Neural progenitor cell (in vitro differentiated cells): ENCODE measurements at regions not wholly inside any gene's neighbourhood (a gene's known extent, or its start where the extent isn't known, plus 50 kb on each side); places are given as distances from the start of the nearest gene placed in this dataset.

Experiments used
- EZH2phosphoT487 ChIP-seq: fragments of 200-600 bp; sonication (generic); IDR thresholded peaks from 2 replicates; pipeline ENCODE4 v1.6.1; 2017; ENCODE audit warnings: antibody characterized with exemption
- TF ChIP-seq, protein P1 (sequence below): fragments of 200-600 bp; sonication (generic); IDR thresholded peaks from 2 replicates; pipeline ENCODE4 v1.5.1; 2017; ENCODE audit warnings: antibody characterized with exemption, mild to moderate bottlenecking

DNA sequence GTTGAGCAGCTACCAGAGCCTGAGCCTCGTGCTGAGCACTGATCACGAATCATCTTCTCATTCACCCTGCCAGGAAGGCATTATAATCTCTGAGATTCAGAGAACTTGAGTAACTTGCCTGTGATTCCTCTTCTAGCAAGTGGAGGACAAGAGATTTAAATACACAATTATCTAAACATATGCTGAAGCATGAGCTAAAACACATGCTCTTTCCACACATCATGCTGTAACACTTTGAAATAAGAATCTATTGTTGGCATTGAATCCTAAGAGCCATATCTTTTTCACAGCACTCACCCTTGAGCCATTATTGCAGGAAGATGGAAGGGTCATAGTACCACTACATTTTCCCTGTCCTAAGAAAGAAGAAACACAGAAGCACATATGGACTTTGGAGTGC lies 722.5 kb upstream of the API5 start:
- TF ChIP-seq EZH2phosphoT487: no peak
- TF ChIP-seq, protein P1, sequence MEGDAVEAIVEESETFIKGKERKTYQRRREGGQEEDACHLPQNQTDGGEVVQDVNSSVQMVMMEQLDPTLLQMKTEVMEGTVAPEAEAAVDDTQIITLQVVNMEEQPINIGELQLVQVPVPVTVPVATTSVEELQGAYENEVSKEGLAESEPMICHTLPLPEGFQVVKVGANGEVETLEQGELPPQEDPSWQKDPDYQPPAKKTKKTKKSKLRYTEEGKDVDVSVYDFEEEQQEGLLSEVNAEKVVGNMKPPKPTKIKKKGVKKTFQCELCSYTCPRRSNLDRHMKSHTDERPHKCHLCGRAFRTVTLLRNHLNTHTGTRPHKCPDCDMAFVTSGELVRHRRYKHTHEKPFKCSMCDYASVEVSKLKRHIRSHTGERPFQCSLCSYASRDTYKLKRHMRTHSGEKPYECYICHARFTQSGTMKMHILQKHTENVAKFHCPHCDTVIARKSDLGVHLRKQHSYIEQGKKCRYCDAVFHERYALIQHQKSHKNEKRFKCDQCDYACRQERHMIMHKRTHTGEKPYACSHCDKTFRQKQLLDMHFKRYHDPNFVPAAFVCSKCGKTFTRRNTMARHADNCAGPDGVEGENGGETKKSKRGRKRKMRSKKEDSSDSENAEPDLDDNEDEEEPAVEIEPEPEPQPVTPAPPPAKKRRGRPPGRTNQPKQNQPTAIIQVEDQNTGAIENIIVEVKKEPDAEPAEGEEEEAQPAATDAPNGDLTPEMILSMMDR: no peak
